ENCODE measurements at regions not wholly inside any gene's neighbourhood (a gene's known extent, or its start where the extent isn't known, plus 50 kb on each side); places are given as distances from the start of the nearest gene placed in this dataset.

- TF ChIP-seq POLR2A (IDR thresholded peaks at IDR 0.05) (no peak), CTCF (IDR thresholded peaks at IDR 0.05) (no peak)
- Histone ChIP-seq H3K4me1 (no peaks in the 10 kb centered on the region), H3K27me3 (no peaks in the 10 kb centered on the region), H3K4me3 (no peak overlapping the region), H3K9me3 (no peaks in the 10 kb centered on the region), H3K36me3 (no peaks in the 10 kb centered on the region), H3K27ac (no peak overlapping the region)
- no peak for DNase-seq
These were observed 117.7 kb upstream of the FRMD4A start for GRCh38 chr10:14448197-14448990.

DNA sequence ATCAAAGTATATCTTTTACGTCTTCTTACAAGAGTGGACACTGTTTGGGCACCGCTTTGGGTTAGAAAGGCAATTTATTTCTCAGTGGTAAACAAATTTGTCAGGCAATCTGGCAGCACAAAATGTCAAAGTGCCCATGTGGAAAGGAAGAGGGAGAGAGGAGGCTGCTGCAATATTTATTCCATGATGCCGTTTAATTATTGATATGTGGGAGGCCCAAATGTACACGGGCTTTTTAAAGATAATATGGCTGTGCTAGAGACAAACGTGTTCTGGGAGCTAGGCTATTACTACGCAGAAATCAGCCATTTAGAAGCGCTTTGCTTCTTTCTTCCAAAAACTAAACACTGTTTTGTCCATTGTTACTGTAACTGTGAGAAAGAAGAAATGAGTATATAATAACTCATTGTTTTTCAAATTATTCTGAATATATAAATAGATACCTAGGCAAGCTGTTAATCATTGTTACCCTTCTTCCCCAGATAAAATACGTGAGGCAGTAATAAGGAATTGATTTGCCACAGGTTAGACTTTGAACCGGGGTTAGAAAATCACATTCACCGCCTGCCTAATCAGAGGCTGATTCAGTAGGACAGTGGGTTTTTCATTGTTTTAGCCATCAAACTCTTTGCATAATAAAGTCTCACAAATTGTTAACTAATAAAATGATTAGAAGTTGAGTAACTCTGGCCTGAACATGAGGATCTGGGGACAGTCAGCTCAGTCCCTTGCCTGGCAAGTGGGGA, 116.5 kb upstream of the FRMD4A start:
- Histone ChIP-seq H3K9me3 (no peaks in the 10 kb centered on the region), H3K27ac (no peak overlapping the region), H3K36me3 (no peaks in the 10 kb centered on the region), H3K27me3 (no peaks in the 10 kb centered on the region), H3K4me1 (no peaks in the 10 kb centered on the region), H3K4me3 (no peak overlapping the region)
- TF ChIP-seq POLR2A (IDR thresholded peaks at IDR 0.05): no peak
- no peak for TF ChIP-seq CTCF (IDR thresholded peaks at IDR 0.05)
- no peak for DNase-seq

- TF ChIP-seq CTCF (IDR thresholded peaks at IDR 0.05) (no peak), POLR2A (IDR thresholded peaks at IDR 0.05) (no peak)
- no peak for DNase-seq
- no peaks in the 10 kb centered on the region for H3K9me3 ChIP-seq
- no peaks in the 10 kb centered on the region for H3K4me1 ChIP-seq
- H3K4me3 ChIP-seq: no peak overlapping the region
- H3K36me3 ChIP-seq: no peaks in the 10 kb centered on the region
- no peak overlapping the region for H3K27ac ChIP-seq
- no peaks in the 10 kb centered on the region for H3K27me3 ChIP-seq
These were observed 108.9 kb upstream of the FRMD4A start for GRCh38 chr10:14439451-14440259.

- no peaks in the 10 kb centered on the region for H3K27me3 ChIP-seq
- H3K4me1 ChIP-seq: no peaks in the 10 kb centered on the region
- no peaks in the 10 kb centered on the region for H3K36me3 ChIP-seq
- no peak overlapping the region for H3K27ac ChIP-seq
- H3K9me3 ChIP-seq: no peaks in the 10 kb centered on the region
- DNase-seq: no peak
- no peak overlapping the region for H3K4me3 ChIP-seq
- TF ChIP-seq POLR2A (IDR thresholded peaks at IDR 0.05): no peak
- TF ChIP-seq CTCF (IDR thresholded peaks at IDR 0.05): no peak
These were observed 107.9 kb upstream of the FRMD4A start for GRCh38 chr10:14438576-14438975.

DNA sequence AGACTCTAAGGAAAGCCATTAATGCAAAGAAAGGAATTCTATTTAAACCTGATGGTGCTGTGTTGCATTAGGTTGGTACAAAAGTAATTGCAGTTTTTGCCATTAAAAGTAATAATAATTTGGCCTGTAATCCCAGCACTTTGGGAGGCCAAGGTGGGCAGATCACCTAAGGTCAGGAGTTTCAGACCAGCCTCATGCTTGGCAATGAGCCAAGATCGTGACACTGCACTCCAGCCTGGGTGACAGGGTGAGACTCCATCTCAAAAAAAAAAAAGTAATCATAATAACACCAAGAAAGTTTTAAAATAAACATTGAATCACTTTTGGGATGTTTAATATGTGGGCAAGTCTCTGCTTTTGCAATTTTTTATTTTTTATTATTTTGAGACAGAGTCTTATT, 107.3 kb upstream of the FRMD4A start:
- DNase-seq: no peak

More for the DNA sequence above, 107.3 kb upstream of the FRMD4A start:
- no peak overlapping the region for H3K27ac ChIP-seq
- no peak overlapping the region for H3K4me3 ChIP-seq
- H3K27me3 ChIP-seq: no peaks in the 10 kb centered on the region
- no peaks in the 10 kb centered on the region for H3K9me3 ChIP-seq
- H3K36me3 ChIP-seq: no peaks in the 10 kb centered on the region
- TF ChIP-seq CTCF (IDR thresholded peaks at IDR 0.05): no peak
- TF ChIP-seq POLR2A (IDR thresholded peaks at IDR 0.05): no peak
- no peaks in the 10 kb centered on the region for H3K4me1 ChIP-seq
